Kidney epithelial cell (primary cell): ENCODE measurements at regions not wholly inside any gene's neighbourhood (a gene's known extent, or its start where the extent isn't known, plus 50 kb on each side); places are given as distances from the start of the nearest gene placed in this dataset.

Source experiments
- DNase-seq: peaks from one replicate; pipeline ENCODE4 v3.0.0-alpha.2; 2010; ENCODE audit warnings: low read depth
- H3K27me3 ChIP-seq: 2 replicates; pipeline ENCODE4 v1.6.0; 2011; ENCODE audit warnings: low read length; ENCODE audit not compliant: control insufficient read depth, insufficient read depth
- H3K36me3 ChIP-seq: 2 replicates; pipeline ENCODE4 v1.5.1; 2011; ENCODE audit warnings: low read length; ENCODE audit not compliant: control insufficient read depth, insufficient read depth
- H3K4me3 ChIP-seq: 2 replicates; pipeline ENCODE4 v1.5.1; 2011; ENCODE audit warnings: low read depth, mild to moderate bottlenecking, control low read depth, low read length
- TF ChIP-seq, protein P1 (sequence below): IDR thresholded peaks from 2 replicates; pipeline ENCODE4 v1.5.1; 2011; ENCODE audit warnings: mild to moderate bottlenecking, moderate library complexity, low read length, control low read depth, inconsistent platforms; ENCODE audit not compliant: insufficient read depth, poor library complexity, severe bottlenecking

DNA sequence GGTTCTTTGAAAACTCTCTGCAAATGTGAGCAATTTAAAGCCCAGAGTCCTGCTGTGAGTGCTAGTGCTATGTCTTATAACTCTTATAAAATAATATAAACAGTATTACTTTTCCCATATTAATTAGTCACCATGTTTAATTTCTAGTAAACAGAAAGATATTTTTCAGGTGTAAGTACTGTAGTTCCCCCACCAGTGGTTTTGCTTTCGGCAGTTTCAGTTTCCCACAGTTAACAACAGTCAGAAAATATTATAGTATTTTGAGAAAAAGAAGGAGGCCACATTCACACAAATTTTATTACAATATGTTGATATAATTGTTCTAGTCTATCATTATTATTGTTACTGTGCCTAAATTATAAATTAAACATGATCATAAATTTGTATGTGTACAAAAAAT, 800.5 kb downstream of the LRFN5 start:
- TF ChIP-seq, protein P1, sequence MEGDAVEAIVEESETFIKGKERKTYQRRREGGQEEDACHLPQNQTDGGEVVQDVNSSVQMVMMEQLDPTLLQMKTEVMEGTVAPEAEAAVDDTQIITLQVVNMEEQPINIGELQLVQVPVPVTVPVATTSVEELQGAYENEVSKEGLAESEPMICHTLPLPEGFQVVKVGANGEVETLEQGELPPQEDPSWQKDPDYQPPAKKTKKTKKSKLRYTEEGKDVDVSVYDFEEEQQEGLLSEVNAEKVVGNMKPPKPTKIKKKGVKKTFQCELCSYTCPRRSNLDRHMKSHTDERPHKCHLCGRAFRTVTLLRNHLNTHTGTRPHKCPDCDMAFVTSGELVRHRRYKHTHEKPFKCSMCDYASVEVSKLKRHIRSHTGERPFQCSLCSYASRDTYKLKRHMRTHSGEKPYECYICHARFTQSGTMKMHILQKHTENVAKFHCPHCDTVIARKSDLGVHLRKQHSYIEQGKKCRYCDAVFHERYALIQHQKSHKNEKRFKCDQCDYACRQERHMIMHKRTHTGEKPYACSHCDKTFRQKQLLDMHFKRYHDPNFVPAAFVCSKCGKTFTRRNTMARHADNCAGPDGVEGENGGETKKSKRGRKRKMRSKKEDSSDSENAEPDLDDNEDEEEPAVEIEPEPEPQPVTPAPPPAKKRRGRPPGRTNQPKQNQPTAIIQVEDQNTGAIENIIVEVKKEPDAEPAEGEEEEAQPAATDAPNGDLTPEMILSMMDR: no peak
- no peak overlapping the region for H3K4me3 ChIP-seq
- no peak for DNase-seq
- no peaks in the 10 kb centered on the region for H3K27me3 ChIP-seq
- H3K36me3 ChIP-seq: no peaks in the 10 kb centered on the region

DNA sequence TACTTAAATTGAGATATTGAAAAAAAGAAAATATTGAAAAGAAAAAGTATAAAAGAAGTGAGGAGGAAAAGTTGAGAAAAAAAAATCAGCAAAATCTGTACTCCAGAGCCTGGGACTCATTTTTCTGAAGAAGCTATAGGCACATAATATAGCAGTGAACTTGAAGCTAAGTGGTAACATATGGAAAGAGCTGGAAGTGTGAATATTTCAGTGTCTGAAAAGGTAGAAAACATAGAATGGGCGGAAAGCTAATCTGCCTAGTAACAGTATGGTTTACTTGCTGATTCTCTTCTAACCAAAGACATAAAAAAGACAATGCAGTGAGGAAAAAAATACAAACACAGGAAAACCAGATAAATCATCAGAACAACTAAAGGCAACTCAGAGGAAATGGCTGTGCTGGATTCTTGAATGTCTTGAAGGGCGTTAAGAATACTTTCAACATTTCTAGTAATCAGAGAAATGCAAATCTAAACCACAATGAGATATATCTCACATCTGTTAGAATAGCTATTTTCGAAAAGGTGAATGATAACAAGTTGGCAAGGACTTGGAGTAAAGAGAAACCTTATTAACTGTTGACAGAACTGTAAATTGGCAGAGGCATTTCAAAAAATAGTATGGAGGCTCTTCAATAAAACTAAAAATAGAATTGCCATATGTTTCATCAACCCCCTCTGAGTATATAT, 784.6 kb downstream of the LRFN5 start:
- Histone ChIP-seq H3K4me3 (no peak overlapping the region), H3K36me3 (no peaks in the 10 kb centered on the region), H3K27me3 (no peaks in the 10 kb centered on the region)
- TF ChIP-seq, protein P1: no peak
- no peak for DNase-seq

DNA sequence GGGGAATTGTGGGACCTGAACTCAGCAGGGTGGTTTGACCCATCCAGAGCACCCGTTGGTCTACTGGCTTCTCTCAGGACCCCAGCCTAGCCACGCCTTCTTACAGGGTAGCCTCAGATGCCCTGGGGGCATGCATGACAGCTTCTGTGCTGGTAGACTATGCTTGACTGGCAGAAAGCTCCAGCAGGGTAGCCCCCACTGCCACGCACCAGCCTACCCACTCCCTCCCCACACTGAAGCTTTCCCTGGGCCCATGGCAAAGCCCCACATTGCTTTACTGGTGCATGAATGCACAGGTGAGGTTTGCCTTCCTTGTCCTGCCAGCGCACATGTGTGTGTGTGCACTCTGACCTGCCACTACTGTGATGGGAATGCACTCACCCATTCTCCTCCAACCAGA, 772.2 kb downstream of the LRFN5 start:
- no peaks in the 10 kb centered on the region for H3K36me3 ChIP-seq
- H3K27me3 ChIP-seq: no peaks in the 10 kb centered on the region
- TF ChIP-seq, protein P1: no peak
- DNase-seq: no peak
- no peak overlapping the region for H3K4me3 ChIP-seq

DNA sequence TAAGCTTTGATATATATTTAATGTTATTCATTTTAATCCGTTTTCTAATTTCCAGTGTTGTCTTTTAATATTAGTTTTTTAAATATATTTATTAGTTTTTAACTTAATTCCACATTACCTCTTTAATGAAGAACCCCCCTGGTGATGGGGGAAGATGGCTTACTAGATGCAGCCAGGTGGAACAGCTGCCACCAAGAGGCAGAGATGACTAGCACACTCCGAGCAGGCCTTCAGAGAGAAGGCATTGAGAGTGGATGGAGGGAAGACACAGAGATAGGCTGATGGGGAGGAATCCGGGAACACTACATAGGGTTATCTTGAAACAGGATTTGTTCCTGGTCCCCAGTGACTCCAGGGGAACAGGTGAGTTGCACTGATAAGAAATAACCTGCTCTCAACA, 771.6 kb downstream of the LRFN5 start:
- Histone ChIP-seq H3K4me3 (no peak overlapping the region), H3K27me3 (no peaks in the 10 kb centered on the region), H3K36me3 (no peaks in the 10 kb centered on the region)
- TF ChIP-seq, protein P1: no peak
- DNase-seq: no peak

DNA sequence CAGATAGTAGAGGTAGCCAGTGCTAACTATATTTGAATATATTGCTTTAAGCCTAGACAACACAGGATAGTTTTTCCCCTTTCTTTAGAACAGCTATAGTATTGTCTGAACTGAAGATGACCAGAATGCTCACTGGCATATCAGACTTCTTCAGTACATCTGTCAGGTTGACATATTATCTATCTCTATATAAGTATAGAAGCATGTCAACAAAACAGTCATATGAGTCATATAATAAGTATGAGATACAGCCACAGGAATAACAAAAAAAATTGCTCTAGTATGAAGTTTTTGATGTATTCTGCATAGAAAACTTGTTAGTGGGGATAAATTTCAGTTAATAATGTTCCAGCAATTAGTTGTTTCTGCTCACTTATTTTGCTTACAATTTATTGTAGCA, 767.7 kb downstream of the LRFN5 start:
- TF ChIP-seq, protein P1: no peak
- H3K36me3 ChIP-seq: no peaks in the 10 kb centered on the region
- H3K27me3 ChIP-seq: no peaks in the 10 kb centered on the region
- no peak overlapping the region for H3K4me3 ChIP-seq
- DNase-seq: no peak

DNA sequence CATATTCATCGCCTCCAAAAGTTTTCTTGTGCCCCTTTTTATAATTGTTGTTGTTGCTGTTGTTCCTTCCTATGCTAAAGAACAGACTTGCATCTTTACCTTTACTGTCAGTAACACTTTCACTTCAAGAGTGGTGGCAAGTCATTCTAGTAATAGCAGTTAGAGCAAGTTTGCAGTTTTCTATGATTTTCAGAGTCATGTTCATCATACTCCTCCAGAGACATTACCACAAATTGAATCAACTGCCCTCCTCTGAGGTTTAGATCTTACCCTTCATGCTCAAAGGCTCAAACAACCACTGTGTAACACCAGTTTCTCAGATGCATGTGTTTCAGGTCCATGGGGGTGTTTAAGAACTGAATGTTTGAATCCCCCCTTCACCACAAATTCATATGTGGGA, 763.4 kb downstream of the LRFN5 start:
- H3K36me3 ChIP-seq: no peaks in the 10 kb centered on the region
- no peak overlapping the region for H3K4me3 ChIP-seq
- no peak for DNase-seq
- H3K27me3 ChIP-seq: no peaks in the 10 kb centered on the region
- TF ChIP-seq, protein P1: no peak
